ENCODE measurements at regions not wholly inside any gene's neighbourhood (a gene's known extent, or its start where the extent isn't known, plus 50 kb on each side); places are given as distances from the start of the nearest gene placed in this dataset.

GRCh38 chr2:184520441-184520840, 77.9 kb upstream of the ZNF804A start:
- H3F3A ChIP-seq (ENCODE audit: low read length, unreplicated experiment), result no peaks in the 10 kb centered on the region
- H3K27me3 ChIP-seq (ENCODE audit: low read length), result no peaks in the 10 kb centered on the region
- H3K9ac ChIP-seq (ENCODE audit: low read length), result no peak overlapping the region
- no peak overlapping the region for H3K4me3 ChIP-seq (ENCODE audit: low read length)
- DNase-seq (no peak), ATAC-seq (no peak)
- H3K36me3 ChIP-seq (ENCODE audit: low read depth, low read length), result no peaks in the 10 kb centered on the region
- intact Hi-C loops (cut with micrococcal nuclease), result no loop called here
- TF ChIP-seq, protein P1, sequence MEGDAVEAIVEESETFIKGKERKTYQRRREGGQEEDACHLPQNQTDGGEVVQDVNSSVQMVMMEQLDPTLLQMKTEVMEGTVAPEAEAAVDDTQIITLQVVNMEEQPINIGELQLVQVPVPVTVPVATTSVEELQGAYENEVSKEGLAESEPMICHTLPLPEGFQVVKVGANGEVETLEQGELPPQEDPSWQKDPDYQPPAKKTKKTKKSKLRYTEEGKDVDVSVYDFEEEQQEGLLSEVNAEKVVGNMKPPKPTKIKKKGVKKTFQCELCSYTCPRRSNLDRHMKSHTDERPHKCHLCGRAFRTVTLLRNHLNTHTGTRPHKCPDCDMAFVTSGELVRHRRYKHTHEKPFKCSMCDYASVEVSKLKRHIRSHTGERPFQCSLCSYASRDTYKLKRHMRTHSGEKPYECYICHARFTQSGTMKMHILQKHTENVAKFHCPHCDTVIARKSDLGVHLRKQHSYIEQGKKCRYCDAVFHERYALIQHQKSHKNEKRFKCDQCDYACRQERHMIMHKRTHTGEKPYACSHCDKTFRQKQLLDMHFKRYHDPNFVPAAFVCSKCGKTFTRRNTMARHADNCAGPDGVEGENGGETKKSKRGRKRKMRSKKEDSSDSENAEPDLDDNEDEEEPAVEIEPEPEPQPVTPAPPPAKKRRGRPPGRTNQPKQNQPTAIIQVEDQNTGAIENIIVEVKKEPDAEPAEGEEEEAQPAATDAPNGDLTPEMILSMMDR (conservative IDR thresholded peaks at IDR 0.05; ENCODE audit: low read depth, low read length), result no peak
- no peak for TF ChIP-seq EZH2 (IDR thresholded peaks at IDR 0.05; ENCODE audit: low read length, unreplicated experiment)
- H3K27ac ChIP-seq (ENCODE audit: low read length), result no peak overlapping the region
- H4K20me1 ChIP-seq (ENCODE audit: low read length), result no peaks in the 10 kb centered on the region
- no peak overlapping the region for H2AFZ ChIP-seq (ENCODE audit: low read length)
- BruUV-seq (replicated peaks), result no TSS peak
- no peaks in the 10 kb centered on the region for H3K79me2 ChIP-seq (ENCODE audit: low read length)
- no peaks in the 10 kb centered on the region for H3K4me1 ChIP-seq (ENCODE audit: insufficient read depth, low read length)
- POLR2A ChIA-PET (ENCODE audit: unreplicated experiment), result no interaction called here
- H3K9me3 ChIP-seq (ENCODE audit: low read length), result no peaks in the 10 kb centered on the region
- CTCF ChIA-PET, result no interaction called here
- H3K4me2 ChIP-seq (ENCODE audit: low read length), result no peak overlapping the region
- H3K9me2 ChIP-seq (replicated peaks; ENCODE audit: low read length), result no peaks in the 10 kb centered on the region

- intact Hi-C loops (cut with micrococcal nuclease), result no loop called here
- Histone ChIP-seq H3F3A (ENCODE audit: low read length, unreplicated experiment) (no peaks in the 10 kb centered on the region), H4K20me1 (ENCODE audit: low read length) (no peaks in the 10 kb centered on the region), H3K79me2 (ENCODE audit: low read length) (no peaks in the 10 kb centered on the region), H3K4me3 (ENCODE audit: low read length) (no peak overlapping the region), H3K9me3 (ENCODE audit: low read length) (peaks cover 9% of the 10 kb centered on the region; the same call in 1 of the 2 replicates), H3K36me3 (ENCODE audit: low read depth, low read length) (no peaks in the 10 kb centered on the region; the same call in 1 of the 2 replicates), H3K4me2 (ENCODE audit: low read length) (no peak overlapping the region), H3K9me2 (replicated peaks; ENCODE audit: low read length) (no peaks in the 10 kb centered on the region), H2AFZ (ENCODE audit: low read length) (no peak overlapping the region), H3K4me1 (ENCODE audit: insufficient read depth, low read length) (no peaks in the 10 kb centered on the region), H3K27me3 (ENCODE audit: low read length) (no peaks in the 10 kb centered on the region), H3K9ac (ENCODE audit: low read length) (no peak overlapping the region), H3K27ac (ENCODE audit: low read length) (no peak overlapping the region)
- no peak for TF ChIP-seq EZH2 (IDR thresholded peaks at IDR 0.05; ENCODE audit: low read length, unreplicated experiment)
- no peak for TF ChIP-seq EZH2phosphoT487 (IDR thresholded peaks at IDR 0.05; ENCODE audit: borderline replicate concordance, low read length)
- TF ChIP-seq, protein P1 (conservative IDR thresholded peaks at IDR 0.05; ENCODE audit: low read depth, low read length), result no peak
- ATAC-seq, result no peak
- POLR2A ChIA-PET (ENCODE audit: unreplicated experiment), result no interaction called here
- DNase-seq, result no peak
- BruUV-seq (replicated peaks), result no TSS peak
- CTCF ChIA-PET, result no interaction called here
Measured at GRCh38 chr2:184523732-184524131, 74.6 kb upstream of the ZNF804A start.

- H3K9me3 ChIP-seq (ENCODE audit: low read length), result peaks cover 9% of the 10 kb centered on the region; the same call in 1 of the 2 replicates
- no peak overlapping the region for H3K4me2 ChIP-seq (ENCODE audit: low read length)
- H3K4me1 ChIP-seq (ENCODE audit: insufficient read depth, low read length), result no peaks in the 10 kb centered on the region
- TF ChIP-seq EZH2phosphoT487 (IDR thresholded peaks at IDR 0.05; ENCODE audit: borderline replicate concordance, low read length) (no peak), EZH2 (IDR thresholded peaks at IDR 0.05; ENCODE audit: low read length, unreplicated experiment) (no peak)
- TF ChIP-seq, protein P1 (conservative IDR thresholded peaks at IDR 0.05; ENCODE audit: low read depth, low read length), result no peak
- H3K4me3 ChIP-seq (ENCODE audit: low read length), result no peak overlapping the region
- H3K9ac ChIP-seq (ENCODE audit: low read length), result no peak overlapping the region
- CTCF ChIA-PET, result no interaction called here
- POLR2A ChIA-PET (ENCODE audit: unreplicated experiment), result no interaction called here
- no peaks in the 10 kb centered on the region; the same call in 1 of the 2 replicates for H3K36me3 ChIP-seq (ENCODE audit: low read depth, low read length)
- DNase-seq (no peak), ATAC-seq (no peak)
- H3K27me3 ChIP-seq (ENCODE audit: low read length), result no peaks in the 10 kb centered on the region
- H3K79me2 ChIP-seq (ENCODE audit: low read length), result no peaks in the 10 kb centered on the region
- no TSS peak for BruUV-seq (replicated peaks)
- H4K20me1 ChIP-seq (ENCODE audit: low read length), result no peaks in the 10 kb centered on the region
- H3F3A ChIP-seq (ENCODE audit: low read length, unreplicated experiment), result no peaks in the 10 kb centered on the region
- intact Hi-C loops (cut with micrococcal nuclease), result no loop called here
- no peaks in the 10 kb centered on the region for H3K9me2 ChIP-seq (replicated peaks; ENCODE audit: low read length)
- H3K27ac ChIP-seq (ENCODE audit: low read length), result no peak overlapping the region
- no peak overlapping the region for H2AFZ ChIP-seq (ENCODE audit: low read length)
Measured at GRCh38 chr2:184524551-184525382, 73.6 kb upstream of the ZNF804A start.
